Activated naive CD8-positive, alpha-beta T cell treated with anti-CD3 and anti-CD28 coated beads, Interleukin-2, amount 50 U/mL, for 16 hours (primary cell): ENCODE measurements at regions not wholly inside any gene's neighbourhood (a gene's known extent, or its start where the extent isn't known, plus 50 kb on each side); places are given as distances from the start of the nearest gene placed in this dataset.

Experiments
- DNase-seq: peaks from one replicate; pipeline ENCODE4 v3.0.0-alpha.2; 2020; ENCODE audit warnings: low read depth, low spot score

- no peak for DNase-seq
Observed at GRCh38 chr22:27331526-27332281, 469.9 kb downstream of the MN1 start.

GRCh38 chr22:27335102-27335660 is 466.4 kb downstream of the MN1 start:
- no peak for DNase-seq

DNA sequence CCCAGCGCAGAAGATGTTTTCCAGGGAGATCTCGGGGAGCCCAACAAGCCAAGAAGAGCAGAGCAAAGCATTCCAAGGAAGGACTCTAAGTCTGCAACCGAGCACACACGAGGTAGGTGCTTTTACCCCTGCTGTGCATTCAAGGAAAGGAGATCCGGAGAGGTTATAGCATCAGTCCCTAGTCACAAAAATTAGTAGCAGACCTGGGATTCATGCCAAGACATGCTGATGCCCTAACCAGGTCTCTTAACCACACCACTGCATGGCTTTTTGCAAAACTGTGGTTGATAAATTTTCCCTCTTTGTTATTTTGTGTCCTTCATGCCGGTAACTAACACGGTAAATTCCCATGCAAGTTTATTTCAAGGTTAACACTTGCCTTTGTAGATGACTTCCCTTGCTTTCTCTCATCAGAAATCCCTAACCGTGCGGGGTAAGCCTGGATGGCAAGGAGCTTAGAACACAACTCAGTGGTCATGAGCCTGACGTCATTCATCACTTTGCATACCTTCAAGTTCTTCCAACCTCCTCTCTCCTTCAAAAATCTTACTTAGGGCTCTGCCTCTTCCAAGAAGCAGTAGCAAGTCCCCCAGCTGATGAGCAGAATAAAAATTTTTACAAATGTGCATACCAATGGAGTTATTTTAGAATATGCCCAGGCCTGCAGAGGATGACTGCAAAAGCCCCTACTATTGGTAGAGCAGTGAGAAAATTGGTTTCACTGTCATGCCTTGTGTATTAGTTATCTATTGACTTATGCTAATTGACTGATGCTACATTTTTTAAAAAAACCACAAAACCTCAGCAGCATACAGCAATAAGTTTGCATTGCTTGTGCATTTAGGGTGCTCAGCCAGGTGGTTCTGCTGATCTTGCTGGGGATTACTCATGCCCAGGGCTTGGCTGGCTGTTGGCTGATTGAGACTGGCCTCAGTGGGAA is 465.1 kb downstream of the MN1 start:
- DNase-seq: no peak

DNA sequence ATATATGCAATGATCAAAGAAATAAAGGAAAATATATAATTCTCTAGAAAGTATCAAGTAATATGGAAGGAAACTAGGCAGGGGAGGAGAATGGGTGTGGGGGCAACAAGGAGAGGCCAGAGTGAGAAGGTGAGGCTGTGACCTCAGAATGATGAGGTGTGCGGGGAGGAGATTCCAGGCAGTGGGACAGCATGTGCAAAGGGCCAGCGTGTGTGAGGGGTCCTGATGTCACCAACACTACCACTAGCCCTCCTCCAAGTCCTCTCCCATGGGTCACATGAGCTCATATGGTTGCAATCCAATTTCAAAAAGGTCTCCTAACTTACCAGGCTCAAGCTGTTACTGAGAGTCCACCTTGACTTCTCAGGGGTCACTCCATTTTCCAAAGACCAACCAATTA is 463.9 kb downstream of the MN1 start:
- no peak for DNase-seq

DNA sequence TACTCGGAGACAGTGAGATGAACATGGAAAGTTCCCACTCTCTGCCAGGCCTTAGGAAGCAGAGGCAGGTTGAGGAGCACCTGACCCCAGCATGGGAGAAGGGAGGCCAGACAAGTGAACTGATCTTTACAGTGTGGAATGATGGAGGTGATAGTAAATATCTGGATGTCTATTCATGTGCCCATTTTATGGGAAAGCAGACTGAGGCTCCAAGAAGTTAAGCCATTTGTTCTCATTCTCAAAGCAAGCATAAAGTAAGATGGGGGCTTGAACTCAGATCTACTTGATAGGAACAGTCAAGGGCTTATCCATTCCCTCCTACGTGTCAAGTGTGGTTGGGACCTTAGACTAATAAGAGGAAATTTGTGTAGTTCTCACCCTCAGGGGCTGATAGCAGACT is 461.5 kb downstream of the MN1 start:
- no peak for DNase-seq

- DNase-seq: no peak
Observed at GRCh38 chr22:27344546-27344945, 457.0 kb downstream of the MN1 start.

DNA sequence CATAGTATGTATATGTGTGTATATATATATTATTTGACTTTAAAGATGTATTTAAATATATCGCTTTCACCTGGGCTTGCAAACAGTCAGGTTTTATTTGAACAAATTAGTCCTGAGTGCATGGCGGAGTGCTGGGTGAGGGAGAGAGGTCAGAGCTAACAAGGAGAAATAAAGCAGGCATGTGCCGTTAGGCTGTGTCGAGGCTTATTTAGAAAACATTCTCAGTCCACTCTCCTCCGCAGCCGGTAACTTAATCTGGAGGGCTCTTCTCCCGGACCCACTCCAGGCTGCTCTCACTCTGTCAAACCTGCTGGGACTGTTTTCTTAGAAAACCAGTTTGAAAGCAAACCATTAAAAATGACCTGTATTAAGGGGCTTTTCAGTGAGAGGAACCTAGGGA is 455.9 kb downstream of the MN1 start:
- no peak for DNase-seq

GRCh38 chr22:27347951-27348350 is 453.6 kb downstream of the MN1 start:
- no peak for DNase-seq

- no peak for DNase-seq
Observed at GRCh38 chr22:27348634-27349033, 452.9 kb downstream of the MN1 start.

- no peak for DNase-seq
Observed at GRCh38 chr22:27349456-27349855, 452.1 kb downstream of the MN1 start.

DNA sequence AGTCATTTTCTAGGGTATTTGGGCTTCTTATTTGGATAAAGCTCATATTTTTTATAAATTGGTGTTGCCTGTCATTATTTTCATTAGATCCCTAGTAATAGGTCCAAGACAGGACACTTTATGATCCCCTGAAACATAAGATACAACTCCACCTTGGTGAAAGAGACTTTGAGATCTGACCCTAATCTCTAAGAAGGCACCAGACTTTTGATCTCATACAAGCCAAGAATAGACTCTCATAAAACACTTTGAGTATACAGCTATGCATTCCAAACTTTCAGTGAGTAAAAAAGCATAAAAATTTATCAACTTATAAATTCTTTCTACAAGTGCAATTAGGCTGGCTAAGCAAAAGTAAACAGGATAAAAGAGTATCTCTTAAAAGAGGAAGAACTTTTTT is 451.2 kb downstream of the MN1 start:
- DNase-seq: no peak

DNA sequence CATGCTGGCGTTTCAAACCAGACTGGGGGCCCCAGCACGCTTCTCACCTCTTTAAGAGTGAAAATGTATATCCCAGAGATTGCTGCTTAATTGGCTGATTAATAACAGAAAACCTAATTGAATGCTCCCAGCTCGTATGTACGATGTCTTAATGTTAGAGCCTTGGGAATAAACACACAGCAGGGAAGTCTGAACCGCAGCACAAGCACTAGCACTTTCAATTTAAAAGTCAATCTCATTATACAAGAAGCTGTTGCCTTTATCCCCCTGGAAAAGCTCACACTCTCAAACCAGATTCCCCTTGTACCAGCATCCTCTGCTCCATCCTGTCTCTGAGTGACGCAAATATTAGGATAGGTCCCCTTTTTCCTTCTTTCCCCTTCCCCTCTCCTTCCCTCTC is 449.1 kb downstream of the MN1 start:
- DNase-seq: no peak

DNA sequence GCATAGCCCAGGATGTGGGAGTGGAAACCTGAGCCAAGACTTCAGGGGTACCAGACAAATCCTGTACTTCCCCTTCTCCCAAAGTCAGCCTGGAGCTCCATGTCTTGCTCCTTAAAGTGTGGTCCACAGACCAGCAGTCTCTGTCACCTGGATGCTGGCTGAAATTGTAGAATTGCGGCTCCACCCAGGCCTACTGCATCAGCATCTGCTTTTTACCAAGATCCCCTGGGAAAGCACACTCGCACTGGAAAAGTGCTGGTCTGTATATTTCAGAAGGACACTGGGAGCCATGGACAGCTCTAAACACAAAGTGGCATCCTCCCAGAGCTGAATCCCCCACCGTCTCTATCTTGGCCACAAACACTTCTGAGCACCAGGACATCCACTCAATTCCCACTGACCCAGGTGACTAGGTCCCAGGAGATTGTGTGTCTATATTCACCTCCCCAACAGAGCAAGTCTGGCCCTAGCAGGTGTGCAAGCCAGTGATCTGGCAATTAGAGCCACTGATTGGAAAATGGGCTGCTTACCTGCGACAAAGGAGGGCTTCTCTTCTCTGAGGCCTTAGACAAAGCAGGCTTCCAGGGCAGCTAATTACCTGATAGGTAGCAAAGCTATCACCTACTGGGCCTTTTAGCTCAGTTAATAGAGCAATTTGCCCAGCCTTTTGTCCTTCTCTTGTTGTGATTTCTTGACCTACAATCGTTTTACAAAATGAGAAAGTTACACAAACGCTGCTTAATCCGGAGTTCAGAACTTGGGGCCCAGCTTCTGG is 443.3 kb downstream of the MN1 start:
- no peak for DNase-seq

DNA sequence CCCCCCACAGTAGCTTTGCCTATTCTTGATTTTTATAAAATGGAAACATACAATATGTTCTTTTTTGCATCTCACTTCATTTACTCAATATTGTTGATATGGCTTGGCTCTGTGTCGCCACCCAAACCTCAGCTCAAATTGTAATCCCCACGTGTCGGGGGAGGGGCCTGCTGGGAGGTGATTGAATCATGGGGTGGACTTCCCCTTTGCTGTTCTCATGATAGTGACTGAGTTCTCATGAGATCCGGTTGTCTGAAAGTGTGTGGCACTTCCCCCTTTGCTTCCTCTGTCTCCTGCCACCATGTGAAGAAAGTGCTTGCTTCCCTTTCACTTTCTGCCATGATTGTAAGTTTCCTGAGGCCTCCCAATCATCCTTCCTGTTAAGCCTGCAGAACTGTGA is 431.3 kb downstream of the MN1 start:
- DNase-seq: no peak

GRCh38 chr22:27370987-27371386 is 430.6 kb downstream of the MN1 start:
- DNase-seq: no peak

DNA sequence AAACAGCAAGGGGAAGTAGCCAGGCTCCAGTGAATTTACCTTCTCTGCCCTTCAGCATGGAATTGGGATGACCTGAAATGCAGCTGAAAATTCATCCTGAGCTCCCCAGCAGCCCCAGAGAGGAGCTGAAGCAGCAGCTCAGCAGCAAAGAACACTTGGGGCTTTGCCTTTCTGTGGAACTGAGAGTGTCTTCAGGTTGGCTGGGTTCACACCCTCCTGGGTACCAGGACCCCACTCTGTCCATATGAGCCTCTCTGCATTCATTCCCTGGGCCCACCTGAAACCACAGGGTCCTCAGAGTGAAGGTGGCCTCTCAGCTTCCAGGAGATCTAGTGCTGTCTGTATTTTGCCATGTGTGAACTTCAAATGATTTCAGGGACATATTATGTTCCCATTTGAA is 429.2 kb downstream of the MN1 start:
- DNase-seq: no peak

DNA sequence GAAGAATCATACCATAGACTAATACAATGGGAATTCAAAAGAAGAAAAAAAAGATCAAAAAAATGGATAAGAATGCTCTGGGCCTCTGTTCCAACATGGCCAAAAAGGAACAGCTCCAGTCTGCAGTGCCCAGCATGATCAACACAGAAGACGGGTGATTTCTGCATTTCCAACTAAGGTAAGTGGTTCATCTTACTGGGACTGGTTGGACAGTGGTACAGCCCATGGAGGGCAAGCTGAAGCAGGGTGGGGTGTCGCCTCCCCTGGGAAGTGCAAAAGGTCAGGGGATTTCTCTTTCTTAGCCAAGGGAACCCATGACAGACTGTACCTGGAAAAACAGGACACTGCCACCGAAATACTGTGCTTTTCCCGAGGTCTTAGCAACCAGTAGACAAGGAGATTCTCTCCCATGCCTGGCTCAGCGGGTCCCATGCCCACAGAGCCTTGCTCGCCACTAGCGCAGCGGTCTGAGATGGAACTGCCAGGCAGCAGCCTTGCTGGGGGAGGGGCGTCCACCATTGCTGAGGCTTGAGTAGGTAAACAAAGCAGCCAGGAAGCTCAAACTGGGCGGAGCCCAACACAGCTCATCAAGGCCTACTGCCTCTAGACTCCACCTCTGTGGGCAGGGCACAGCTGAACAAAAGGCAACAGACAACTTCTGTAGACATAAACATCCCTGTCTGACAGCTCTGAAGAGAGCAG is 428.4 kb downstream of the MN1 start:
- no peak for DNase-seq

DNA sequence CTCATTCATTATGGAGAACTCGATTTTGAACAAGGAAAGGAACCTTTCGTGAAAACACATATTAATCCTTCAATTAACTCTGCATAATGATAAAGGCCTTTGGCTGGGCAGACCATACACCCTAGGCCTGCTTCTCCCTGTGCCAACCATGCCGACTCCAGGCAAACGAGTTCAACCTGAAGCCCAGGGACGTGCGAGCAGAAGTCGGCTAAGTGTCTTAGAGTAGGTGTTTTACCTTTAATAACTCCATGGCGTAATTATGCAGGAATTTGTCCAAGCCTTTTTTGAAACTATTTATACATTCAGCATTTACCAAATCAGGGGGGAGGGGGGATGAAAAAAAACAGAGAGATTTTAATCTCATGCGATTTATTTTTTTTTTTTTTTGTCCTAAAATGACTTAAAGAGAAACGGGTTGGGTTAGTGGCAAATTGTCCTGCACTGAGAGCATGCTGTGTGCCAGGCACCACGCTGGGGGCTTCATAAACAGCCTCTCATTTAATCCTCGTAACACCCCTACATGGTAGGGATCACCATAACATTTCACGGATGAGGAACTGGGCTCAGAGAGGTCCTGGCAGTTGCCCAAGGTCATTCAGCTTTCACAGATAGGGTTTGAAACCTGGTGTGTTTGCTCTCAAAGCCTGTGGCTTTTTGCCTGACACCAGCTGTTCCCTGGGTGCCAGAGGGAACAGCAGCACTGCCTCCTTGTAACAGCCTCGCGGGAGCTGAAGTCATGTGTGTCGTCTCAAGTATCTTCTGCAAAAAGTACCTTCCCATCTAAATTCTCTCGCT is 423.9 kb downstream of the MN1 start:
- DNase-seq: no peak

DNA sequence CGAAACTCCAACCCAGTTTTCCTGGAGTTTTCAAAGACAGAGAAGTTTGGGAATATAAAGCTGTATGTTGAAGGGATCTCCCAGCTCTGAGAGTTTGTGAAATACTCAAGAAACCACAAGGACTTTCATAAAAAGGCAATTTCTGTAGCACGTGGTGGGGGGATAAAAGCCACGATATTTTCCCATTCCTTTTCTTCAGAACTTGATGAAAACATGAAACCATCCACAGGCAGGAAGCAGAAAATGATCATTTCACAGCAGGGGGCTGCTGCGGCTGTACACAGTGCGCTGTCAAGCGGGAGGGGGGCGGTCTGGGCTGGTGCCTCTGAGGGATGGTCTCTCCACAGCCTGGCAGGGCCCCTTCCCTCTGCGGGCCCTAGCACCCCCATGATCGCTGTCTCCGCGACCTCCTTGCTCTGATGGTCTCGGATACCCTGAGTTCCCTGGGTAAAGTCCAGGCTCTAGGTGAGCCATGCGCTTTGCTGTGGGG is 423.2 kb downstream of the MN1 start:
- no peak for DNase-seq

DNA sequence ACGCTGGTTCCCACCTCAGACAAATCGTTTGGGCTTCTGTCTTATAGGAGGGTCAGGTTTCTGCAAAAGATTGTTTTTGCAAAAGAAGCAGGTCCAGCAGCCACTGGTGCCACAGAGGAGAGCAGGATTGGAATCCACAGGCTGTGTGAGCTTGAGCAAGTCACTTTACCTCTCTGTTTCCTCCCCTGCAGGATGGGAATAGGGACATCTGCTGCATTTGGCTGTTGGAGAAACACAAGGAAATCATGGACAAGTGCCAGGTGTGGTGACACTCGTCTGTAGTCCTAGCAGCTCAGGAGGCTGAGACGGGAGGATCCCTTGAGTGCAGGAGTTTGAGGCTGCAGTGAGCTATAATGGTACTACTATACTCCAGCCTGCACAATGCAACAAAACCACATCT is 422.6 kb downstream of the MN1 start:
- no peak for DNase-seq
